GM12878 (cell line): ENCODE measurements at regions not wholly inside any gene's neighbourhood (a gene's known extent, or its start where the extent isn't known, plus 50 kb on each side); places are given as distances from the start of the nearest gene placed in this dataset.

Source experiments
- ATAC-seq: fragments of 200-7000 bp; cut with Tn5 transposase; 3 replicates; pipeline ENCODE4 v1.9.1; 2020; ENCODE audit warnings: mild to moderate bottlenecking, moderate library complexity
- BruUV-seq: library from RNA; stranded (reverse); fragments of 400-500 nt; replicated peaks from 2 replicates; lab custom pipeline; 2021; lab: Mats Ljungman, UMichigan
- CTCF ChIA-PET: fragments of 300-600 bp; sonication (Branson Sonifier 250); formaldehyde crosslinking; extraction: SDS; loops from one replicate; lab custom pipeline; 2021; ENCODE audit warnings: inconsistent platforms; lab: Yijun Ruan, JAX
- POLR2A ChIA-PET: fragments of 350-600 bp; formaldehyde crosslinking; extraction: SDS; loops from one replicate; lab custom pipeline; 2021; ENCODE audit warnings: inconsistent platforms; lab: Charles Lee
- RAD21 ChIA-PET: fragments of 300-600 bp; sonication (Branson Sonifier 250); formaldehyde crosslinking; loops from one replicate; lab custom pipeline; 2023; ENCODE audit warnings: antibody characterized with exemption; ENCODE audit not compliant: unreplicated experiment; lab: Charles Lee
- SMC1A ChIA-PET: fragments of 300-600 bp; sonication (Branson Sonifier 250); formaldehyde crosslinking; loops from one replicate; lab custom pipeline; 2023; ENCODE audit not compliant: unreplicated experiment, uncharacterized antibody; lab: Charles Lee
- DNase-seq: peaks from one replicate; pipeline ENCODE4 v3.0.0-alpha.2; 2011; ENCODE audit warnings: low read depth, low spot score
- FAIRE-seq: peaks from 3 replicates; lab custom pipeline; 2011; peaks lifted over from hg19 to GRCh38; lab: Jason Lieb, UNC
- H2AFZ ChIP-seq: 2 replicates; pipeline ENCODE4 v1.6.0; 2011; ENCODE audit warnings: low read depth, low read length, control low read depth; ENCODE audit not compliant: control insufficient read depth
- H3K27ac ChIP-seq: 2 replicates; pipeline ENCODE4 v1.5.1; 2011; ENCODE audit warnings: control low read depth; ENCODE audit not compliant: control insufficient read depth, insufficient read depth
- H3K27me3 ChIP-seq, 2 experiments: replicated peaks in 1 of 2; 2 replicates each; pipeline versions ENCODE4 v1.6.0 to v1.6.1; 2011; ENCODE audit warnings: low read length in 1 of 2; ENCODE audit not compliant: control insufficient read depth in 2 of 2, insufficient read depth in 2 of 2
- H3K36me3 ChIP-seq, 2 experiments: 2 replicates each; pipeline ENCODE4 v1.5.1; 2011; ENCODE audit warnings: low read length in 1 of 2; ENCODE audit not compliant: control insufficient read depth in 2 of 2, insufficient read depth in 2 of 2
- H3K4me1 ChIP-seq: 2 replicates; pipeline ENCODE4 v1.6.1; 2011; ENCODE audit warnings: mild to moderate bottlenecking, low read length, moderate library complexity, mixed read lengths; ENCODE audit not compliant: control insufficient read depth, insufficient read depth
- H3K4me2 ChIP-seq: 2 replicates; pipeline ENCODE4 v1.6.0; 2011; ENCODE audit warnings: control low read depth; ENCODE audit not compliant: control insufficient read depth, insufficient read depth
- H3K4me3 ChIP-seq: fragments of 200-600 bp; sonication (generic); 2 replicates; pipeline ENCODE4 v1.5.1; 2016
- H3K79me2 ChIP-seq: 2 replicates; pipeline ENCODE4 v1.6.0; 2011; ENCODE audit warnings: low read length; ENCODE audit not compliant: control insufficient read depth, insufficient read depth
- H3K9ac ChIP-seq: 2 replicates; pipeline ENCODE4 v1.8.0; 2011; ENCODE audit warnings: low read length, control low read depth, mixed read lengths; ENCODE audit not compliant: control insufficient read depth, insufficient read depth
- H3K9me3 ChIP-seq: replicated peaks from 3 replicates; pipeline ENCODE4 v1.5.1; 2011; ENCODE audit warnings: mild to moderate bottlenecking, low read length; ENCODE audit not compliant: control insufficient read depth, insufficient read depth
- H4K20me1 ChIP-seq: 2 replicates; pipeline ENCODE4 v1.6.0; 2011; ENCODE audit not compliant: control insufficient read depth, insufficient read depth
- CHD4 ChIP-seq: fragments of 200-600 bp; sonication (generic); IDR thresholded peaks from 2 replicates; pipeline ENCODE4 v1.6.1; 2016; ENCODE audit warnings: mild to moderate bottlenecking
- EP300 ChIP-seq, 2 experiments: fragments of 150-350 bp in 1 of 2; IDR thresholded peaks; 2 replicates each; pipeline ENCODE4 v1.6.1; 2011 to 2012; ENCODE audit warnings: low read depth in 2 of 2, low read length in 2 of 2, borderline replicate concordance in 1 of 2, improper control_type of control experiment in 1 of 2, inconsistent platforms in 1 of 2; ENCODE audit not compliant: control insufficient read depth in 1 of 2
- GATAD2B ChIP-seq: fragments of 450-650 bp; conservative IDR thresholded peaks from 2 replicates; pipeline ENCODE4 v1.6.1; 2017; ENCODE audit warnings: low read depth, mild to moderate bottlenecking, moderate library complexity
- IKZF1 ChIP-seq: fragments of 450-650 bp; conservative IDR thresholded peaks from 2 replicates; pipeline ENCODE4 v1.6.1; 2017; ENCODE audit warnings: antibody characterized with exemption, mild to moderate bottlenecking
- MYB ChIP-seq: fragments of 150-350 bp; IDR thresholded peaks from 2 replicates; pipeline ENCODE4 v1.6.1; 2014; ENCODE audit warnings: mild to moderate bottlenecking, low read depth, low read length, borderline replicate concordance
- NR2C1 ChIP-seq: fragments of 450-650 bp; IDR thresholded peaks from 2 replicates; pipeline ENCODE4 v1.6.1; 2017; ENCODE audit warnings: antibody characterized with exemption, mild to moderate bottlenecking, moderate library complexity
- NR2C2 ChIP-seq: IDR thresholded peaks from 2 replicates; pipeline ENCODE4 v1.6.1; 2011; ENCODE audit warnings: borderline replicate concordance, low read depth; ENCODE audit not compliant: control insufficient read depth, insufficient read length
- PML ChIP-seq: IDR thresholded peaks from 2 replicates; pipeline ENCODE4 v1.6.1; 2012; ENCODE audit warnings: low read length, inconsistent platforms
- RELA ChIP-seq: fragments of 450-650 bp; IDR thresholded peaks from 2 replicates; pipeline ENCODE4 v1.8.0; 2014; ENCODE audit warnings: borderline replicate concordance; ENCODE audit not compliant: partially characterized antibody
- WGBS: methylation state at CpG from one replicate; pipeline ENCODE4 v1.1.6; 2016; ENCODE audit warnings: low lambda C conversion rate; ENCODE audit not compliant: insufficient replicate concordance, insufficient coverage; ENCODE audit errors: missing lambda C conversion rate; 5-methylcytosine and 5-hydroxymethylcytosine counted together
- in situ Hi-C: fragments of 300-500 bp; cut with MboI; formaldehyde crosslinking; loops from 9 replicates; pipeline ENCODE4 v1.14.3; 2018; ENCODE audit warnings: mixed read lengths
- intact Hi-C: fragments of 100-400 bp; cut with micrococcal nuclease; formaldehyde crosslinking; loops from one replicate; pipeline ENCODE4 v1.14.2; 2022; ENCODE audit not compliant: unreplicated experiment
- TF ChIP-seq, protein P1 (sequence below): fragments of 450-650 bp; IDR thresholded peaks from 2 replicates; pipeline ENCODE4 v1.6.1; 2018; ENCODE audit warnings: borderline replicate concordance, mild to moderate bottlenecking; ENCODE audit not compliant: partially characterized antibody
- TF ChIP-seq, protein P2 (sequence below): fragments of 450-650 bp; IDR thresholded peaks from 2 replicates; pipeline ENCODE4 v1.6.1; 2016; ENCODE audit warnings: mild to moderate bottlenecking
- TF ChIP-seq, protein P3 (sequence below): IDR thresholded peaks from 2 replicates; pipeline ENCODE4 v1.6.1; 2011; ENCODE audit warnings: borderline replicate concordance, low read depth, mild to moderate bottlenecking, moderate library complexity, mixed read lengths, low read length; ENCODE audit not compliant: insufficient read depth; ENCODE audit errors: extremely low read length
- TF ChIP-seq, protein P4 (sequence below): fragments of 450-650 bp; IDR thresholded peaks from 2 replicates; pipeline ENCODE4 v1.6.1; 2017; ENCODE audit warnings: antibody characterized with exemption, mild to moderate bottlenecking, moderate library complexity

DNA sequence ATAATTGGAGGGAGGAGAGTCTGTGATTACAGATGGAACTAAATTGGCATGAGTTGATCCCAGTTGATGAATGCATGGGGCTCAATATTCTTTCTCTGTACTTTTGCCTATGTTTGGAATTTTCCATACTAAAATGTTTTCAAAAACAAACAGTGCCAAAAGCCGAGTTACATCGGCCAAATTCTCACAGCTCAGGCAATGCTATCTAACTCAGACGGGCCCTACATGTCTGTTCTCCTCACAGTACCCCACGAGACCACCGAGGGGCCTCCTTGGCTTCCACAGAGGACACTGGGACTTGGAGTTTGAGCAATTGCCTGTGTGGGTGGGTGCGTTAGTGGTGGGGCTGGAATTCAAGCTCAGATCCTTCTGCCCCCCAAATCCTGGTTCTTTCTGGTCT is 413.2 kb downstream of the CDH26 start:
- ATAC-seq (no peak), FAIRE-seq (no peak)
- POLR2A ChIA-PET: no interaction called here
- H4K20me1 ChIP-seq: no peaks in the 10 kb centered on the region
- WGBS: 17% methylated on average over 6 of the region's 6 CpGs
- no peak overlapping the region for H3K9ac ChIP-seq
- no peak overlapping the region for H2AFZ ChIP-seq
- no TSS peak for BruUV-seq
- intact Hi-C loops: no loop called here
- no peaks in the 10 kb centered on the region for H3K4me1 ChIP-seq
- TF ChIP-seq, protein P1, sequence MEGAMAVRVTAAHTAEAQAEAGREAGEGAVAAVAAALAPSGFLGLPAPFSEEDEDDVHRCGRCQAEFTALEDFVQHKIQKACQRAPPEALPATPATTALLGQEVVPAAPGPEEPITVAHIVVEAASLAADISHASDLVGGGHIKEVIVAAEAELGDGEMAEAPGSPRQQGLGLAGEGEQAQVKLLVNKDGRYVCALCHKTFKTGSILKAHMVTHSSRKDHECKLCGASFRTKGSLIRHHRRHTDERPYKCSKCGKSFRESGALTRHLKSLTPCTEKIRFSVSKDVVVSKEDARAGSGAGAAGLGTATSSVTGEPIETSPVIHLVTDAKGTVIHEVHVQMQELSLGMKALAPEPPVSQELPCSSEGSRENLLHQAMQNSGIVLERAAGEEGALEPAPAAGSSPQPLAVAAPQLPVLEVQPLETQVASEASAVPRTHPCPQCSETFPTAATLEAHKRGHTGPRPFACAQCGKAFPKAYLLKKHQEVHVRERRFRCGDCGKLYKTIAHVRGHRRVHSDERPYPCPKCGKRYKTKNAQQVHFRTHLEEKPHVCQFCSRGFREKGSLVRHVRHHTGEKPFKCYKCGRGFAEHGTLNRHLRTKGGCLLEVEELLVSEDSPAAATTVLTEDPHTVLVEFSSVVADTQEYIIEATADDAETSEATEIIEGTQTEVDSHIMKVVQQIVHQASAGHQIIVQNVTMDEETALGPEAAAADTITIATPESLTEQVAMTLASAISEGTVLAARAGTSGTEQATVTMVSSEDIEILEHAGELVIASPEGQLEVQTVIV: no peak
- TF ChIP-seq NR2C2 (no peak), PML (no peak), IKZF1 (no peak), GATAD2B (no peak), EP300 (IDR thresholded peaks at IDR 0.05; ENCODE audit: borderline replicate concordance in 1 of 2, control insufficient read depth in 1 of 2, low read depth in 2 of 2, low read length in 2 of 2) (no peak), RELA (no peak), CHD4 (no peak), MYB (no peak), NR2C1 (no peak)
- TF ChIP-seq, protein P2, sequence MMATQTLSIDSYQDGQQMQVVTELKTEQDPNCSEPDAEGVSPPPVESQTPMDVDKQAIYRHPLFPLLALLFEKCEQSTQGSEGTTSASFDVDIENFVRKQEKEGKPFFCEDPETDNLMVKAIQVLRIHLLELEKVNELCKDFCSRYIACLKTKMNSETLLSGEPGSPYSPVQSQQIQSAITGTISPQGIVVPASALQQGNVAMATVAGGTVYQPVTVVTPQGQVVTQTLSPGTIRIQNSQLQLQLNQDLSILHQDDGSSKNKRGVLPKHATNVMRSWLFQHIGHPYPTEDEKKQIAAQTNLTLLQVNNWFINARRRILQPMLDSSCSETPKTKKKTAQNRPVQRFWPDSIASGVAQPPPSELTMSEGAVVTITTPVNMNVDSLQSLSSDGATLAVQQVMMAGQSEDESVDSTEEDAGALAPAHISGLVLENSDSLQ: no peak
- TF ChIP-seq, protein P3, sequence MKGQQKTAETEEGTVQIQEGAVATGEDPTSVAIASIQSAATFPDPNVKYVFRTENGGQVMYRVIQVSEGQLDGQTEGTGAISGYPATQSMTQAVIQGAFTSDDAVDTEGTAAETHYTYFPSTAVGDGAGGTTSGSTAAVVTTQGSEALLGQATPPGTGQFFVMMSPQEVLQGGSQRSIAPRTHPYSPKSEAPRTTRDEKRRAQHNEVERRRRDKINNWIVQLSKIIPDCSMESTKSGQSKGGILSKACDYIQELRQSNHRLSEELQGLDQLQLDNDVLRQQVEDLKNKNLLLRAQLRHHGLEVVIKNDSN: no peak
- TF ChIP-seq, protein P4, sequence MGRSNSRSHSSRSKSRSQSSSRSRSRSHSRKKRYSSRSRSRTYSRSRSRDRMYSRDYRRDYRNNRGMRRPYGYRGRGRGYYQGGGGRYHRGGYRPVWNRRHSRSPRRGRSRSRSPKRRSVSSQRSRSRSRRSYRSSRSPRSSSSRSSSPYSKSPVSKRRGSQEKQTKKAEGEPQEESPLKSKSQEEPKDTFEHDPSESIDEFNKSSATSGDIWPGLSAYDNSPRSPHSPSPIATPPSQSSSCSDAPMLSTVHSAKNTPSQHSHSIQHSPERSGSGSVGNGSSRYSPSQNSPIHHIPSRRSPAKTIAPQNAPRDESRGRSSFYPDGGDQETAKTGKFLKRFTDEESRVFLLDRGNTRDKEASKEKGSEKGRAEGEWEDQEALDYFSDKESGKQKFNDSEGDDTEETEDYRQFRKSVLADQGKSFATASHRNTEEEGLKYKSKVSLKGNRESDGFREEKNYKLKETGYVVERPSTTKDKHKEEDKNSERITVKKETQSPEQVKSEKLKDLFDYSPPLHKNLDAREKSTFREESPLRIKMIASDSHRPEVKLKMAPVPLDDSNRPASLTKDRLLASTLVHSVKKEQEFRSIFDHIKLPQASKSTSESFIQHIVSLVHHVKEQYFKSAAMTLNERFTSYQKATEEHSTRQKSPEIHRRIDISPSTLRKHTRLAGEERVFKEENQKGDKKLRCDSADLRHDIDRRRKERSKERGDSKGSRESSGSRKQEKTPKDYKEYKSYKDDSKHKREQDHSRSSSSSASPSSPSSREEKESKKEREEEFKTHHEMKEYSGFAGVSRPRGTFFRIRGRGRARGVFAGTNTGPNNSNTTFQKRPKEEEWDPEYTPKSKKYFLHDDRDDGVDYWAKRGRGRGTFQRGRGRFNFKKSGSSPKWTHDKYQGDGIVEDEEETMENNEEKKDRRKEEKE: no peak
- TF ChIP-seq, all 136 proteins: peak for 0
- Histone ChIP-seq H3K4me2 (no peak overlapping the region), H3K27ac (no peak overlapping the region), H3K9me3 (no peaks in the 10 kb centered on the region; the same call in 2 of the 3 replicates), H3K79me2 (no peaks in the 10 kb centered on the region), H3K27me3 (no peaks in the 10 kb centered on the region), H3K4me3 (no peak overlapping the region), H3K36me3 (no peaks in the 10 kb centered on the region)
- in situ Hi-C loops: no loop called here
- SMC1A ChIA-PET: no interaction called here
- DNase-seq: no peak
- CTCF ChIA-PET: interaction anchor here (0.7 kb wide), 1 partner anchor 907 kb away, joined by 3 read pairs; no protein-coding TSS in a partner anchor
- RAD21 ChIA-PET: no interaction called here
